T47D (cell line): ENCODE measurements at regions not wholly inside any gene's neighbourhood (a gene's known extent, or its start where the extent isn't known, plus 50 kb on each side); places are given as distances from the start of the nearest gene placed in this dataset.

Experiments
- DNase-seq, 2 experiments: peaks; one replicate each; pipeline versions ENCODE4 v3.0.0 to v3.0.0-alpha.2; 2011 to 2012; ENCODE audit warnings: low read depth in 1 of 2, low spot score in 1 of 2
- JUND ChIP-seq: IDR thresholded peaks from 2 replicates; pipeline ENCODE4 v1.6.1; 2012; ENCODE audit warnings: low read depth
- in situ Hi-C: cut with HindIII; loops from 2 replicates; pipeline ENCODE4 v1.10.0; 2016; ENCODE audit warnings: low sequenced_read_pairs, low pct_unique_long_range_greater_than_20kb

GRCh38 chr1:62995173-62995572, 211.2 kb downstream of the ATG4C start:
- in situ Hi-C loops, result no loop called here
- TF ChIP-seq JUND, result no peak
- DNase-seq, result no peak

- DNase-seq, result no peak
- no peak for TF ChIP-seq JUND
- in situ Hi-C loops, result no loop called here
Observed at GRCh38 chr1:62997884-62998283, 214.0 kb downstream of the ATG4C start.

GRCh38 chr1:62998845-62999649, 215.1 kb downstream of the ATG4C start:
- in situ Hi-C loops, result no loop called here
- DNase-seq, result no peak
- TF ChIP-seq JUND, result no peak

- in situ Hi-C loops, result no loop called here
- TF ChIP-seq JUND, result no peak
- no peak for DNase-seq
Observed at GRCh38 chr1:63000508-63000907, 216.6 kb downstream of the ATG4C start.

- DNase-seq, result peak; percentile 7 to 43
- TF ChIP-seq JUND, result no peak
- in situ Hi-C loops, result no loop called here
Observed at GRCh38 chr1:63004868-63005267, 220.9 kb downstream of the ATG4C start.

GRCh38 chr1:63005812-63006211, 221.9 kb downstream of the ATG4C start:
- in situ Hi-C loops, result no loop called here
- DNase-seq, result no peak
- TF ChIP-seq JUND, result no peak

- no peak for TF ChIP-seq JUND
- no peak for DNase-seq
- in situ Hi-C loops, result no loop called here
Observed at GRCh38 chr1:63009421-63009820, 225.5 kb downstream of the ATG4C start.

- no peak for TF ChIP-seq JUND
- DNase-seq, result no peak
- in situ Hi-C loops, result no loop called here
Observed at GRCh38 chr1:63010913-63011660, 227.2 kb downstream of the ATG4C start.

GRCh38 chr1:63012339-63012738, 228.4 kb downstream of the ATG4C start:
- DNase-seq, result no peak
- in situ Hi-C loops, result no loop called here

GRCh38 chr1:63014267-63014666, 230.3 kb downstream of the ATG4C start:
- TF ChIP-seq JUND, result no peak
- no peak for DNase-seq
- in situ Hi-C loops, result no loop called here

More at GRCh38 chr1:63012339-63012738, 228.4 kb downstream of the ATG4C start:
- TF ChIP-seq JUND, result no peak

GRCh38 chr1:63022319-63022718, 238.4 kb downstream of the ATG4C start:
- TF ChIP-seq JUND, result no peak
- in situ Hi-C loops, result no loop called here
- DNase-seq, result no peak

GRCh38 chr1:63023171-63023570, 239.2 kb downstream of the ATG4C start:
- TF ChIP-seq JUND, result no peak
- in situ Hi-C loops, result no loop called here
- DNase-seq, result no peak

- in situ Hi-C loops, result no loop called here
Observed at GRCh38 chr1:63023637-63024036, 239.7 kb downstream of the ATG4C start.

More at GRCh38 chr1:63023637-63024036, 239.7 kb downstream of the ATG4C start:
- no peak for TF ChIP-seq JUND
- DNase-seq, result no peak
